IPS DF 4.7 (cell line): ENCODE measurements at regions not wholly inside any gene's neighbourhood (a gene's known extent, or its start where the extent isn't known, plus 50 kb on each side); places are given as distances from the start of the nearest gene placed in this dataset.

ENCODE experiments used
- DNase-seq: peaks from one replicate; pipeline ENCODE4 v3.0.0-alpha.2; 2013; ENCODE audit warnings: low spot score; ENCODE audit errors: extremely low read depth

DNA sequence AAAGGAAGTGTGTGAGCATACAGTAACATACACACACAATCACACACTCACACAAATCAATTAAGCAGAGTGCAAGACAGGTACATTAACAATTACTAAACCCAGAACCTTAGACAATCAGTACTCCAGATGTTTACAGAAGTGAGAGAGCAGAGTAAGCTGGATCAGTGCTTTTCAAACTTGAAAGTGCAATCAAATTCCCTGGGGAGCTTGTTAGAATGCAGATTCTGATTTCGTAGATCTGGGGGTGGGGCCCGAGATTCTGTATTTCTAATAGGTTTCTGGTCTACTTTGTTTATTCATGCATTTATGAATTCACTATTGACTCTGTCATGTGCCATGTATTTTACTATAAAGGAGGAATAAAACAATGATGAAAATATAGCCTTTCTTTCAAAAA is 179.6 kb upstream of the PHYHIPL start:
- no peak for DNase-seq

DNA sequence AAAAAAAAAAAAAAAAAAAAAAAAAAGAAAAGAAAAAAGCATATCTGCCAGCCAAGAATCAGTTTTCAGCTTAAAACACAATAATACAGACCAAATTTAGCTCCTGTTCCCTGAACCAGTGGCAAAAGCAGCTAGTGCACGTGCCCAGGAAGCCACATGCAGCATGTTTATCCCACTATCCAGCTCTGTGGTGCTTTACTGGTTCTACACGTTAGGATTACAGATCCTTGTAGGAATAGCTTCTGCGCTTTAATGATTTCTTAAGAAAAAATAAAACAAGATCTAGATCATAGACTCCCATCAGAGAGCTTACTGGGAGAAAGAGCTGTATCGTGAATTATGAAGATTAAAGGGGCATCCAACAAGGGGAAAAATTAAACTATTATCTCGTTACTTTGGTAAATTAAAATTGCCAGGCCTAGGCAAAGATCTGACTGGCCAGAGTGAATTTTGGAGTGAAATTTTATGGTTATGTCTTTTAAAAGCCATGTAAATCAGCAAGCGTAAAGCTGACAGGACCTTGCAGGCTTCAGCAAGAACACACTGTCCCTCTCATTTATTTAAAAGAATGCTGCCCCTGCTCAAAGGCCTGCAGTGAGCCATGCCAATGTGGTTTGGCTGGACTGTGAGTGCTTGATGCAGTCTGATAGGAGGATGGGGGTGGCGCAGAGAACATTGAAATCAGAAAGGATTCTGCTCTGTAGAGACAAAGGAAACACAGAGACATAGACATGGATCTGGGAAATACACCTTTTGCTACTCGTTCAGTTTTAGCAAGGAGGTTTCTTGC is 177.3 kb upstream of the PHYHIPL start:
- no peak for DNase-seq

DNA sequence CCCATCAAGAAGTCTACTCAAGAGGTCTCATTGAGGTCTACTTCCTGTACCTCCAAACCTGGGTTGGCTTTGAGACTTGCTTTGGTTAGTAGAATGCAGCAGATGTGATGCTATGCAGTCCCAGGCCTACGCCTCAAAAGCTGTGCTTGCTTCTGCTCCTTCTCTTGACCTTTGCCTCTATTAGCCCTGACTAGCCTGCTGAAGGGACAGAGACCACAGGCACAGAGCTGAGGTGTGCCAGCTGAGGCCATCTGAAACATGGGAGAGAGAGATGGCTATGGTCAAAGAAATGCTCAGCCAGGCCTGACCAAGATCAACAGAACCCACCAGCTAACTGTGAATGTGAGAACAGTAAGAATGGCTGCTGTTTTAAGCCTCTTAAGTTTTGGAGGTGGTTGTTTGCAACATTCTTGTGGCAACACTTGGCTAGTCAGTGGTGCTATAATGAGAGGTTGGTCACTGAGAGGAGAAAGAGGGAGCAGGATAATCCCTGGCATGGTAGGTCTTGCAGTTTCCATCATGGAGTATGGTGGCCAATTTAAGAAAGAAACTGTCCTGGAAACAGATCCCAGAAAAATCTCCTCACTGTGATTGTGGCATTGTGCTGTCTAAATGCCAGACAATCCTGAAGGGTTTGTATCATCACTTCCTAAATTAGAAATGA is 176.1 kb upstream of the PHYHIPL start:
- DNase-seq: no peak

DNA sequence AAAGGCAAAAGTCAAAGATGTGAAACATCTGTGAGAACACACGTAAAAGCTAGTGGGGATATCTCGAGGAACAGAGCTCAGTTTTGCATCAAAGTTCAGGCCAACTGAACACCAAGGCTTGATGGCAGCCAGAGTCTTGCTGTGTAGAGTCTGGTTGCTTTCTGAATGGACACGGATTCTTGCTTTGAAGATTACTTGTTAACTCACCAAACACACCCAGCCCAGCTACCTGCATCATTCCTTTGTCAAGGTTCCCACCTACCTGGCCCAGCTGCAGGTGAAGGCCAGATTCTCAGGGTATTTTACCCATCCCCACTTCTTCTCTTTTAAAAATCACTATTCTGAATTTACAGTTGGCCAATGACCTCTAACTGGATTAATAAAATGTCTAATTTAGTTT is 174.4 kb upstream of the PHYHIPL start:
- no peak for DNase-seq

DNA sequence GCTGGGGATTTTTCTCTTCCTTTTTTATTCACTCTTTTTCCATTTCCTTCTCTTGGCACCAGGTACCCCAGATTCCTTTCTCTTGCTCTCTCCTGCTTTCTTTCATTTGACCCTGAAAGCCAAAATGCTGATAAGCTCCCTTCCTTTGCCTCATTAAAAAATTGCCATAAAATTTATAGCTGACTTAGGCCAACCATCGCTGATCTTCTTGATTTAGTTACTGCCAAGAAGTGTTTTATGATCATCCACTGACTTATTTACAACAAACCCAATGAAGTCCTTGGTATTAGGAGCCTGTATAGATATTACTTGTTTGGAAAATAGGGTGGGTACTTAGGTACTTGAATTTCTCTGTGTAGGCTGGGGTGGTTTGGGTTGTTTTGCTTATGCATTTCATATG is 173.2 kb upstream of the PHYHIPL start:
- no peak for DNase-seq

DNA sequence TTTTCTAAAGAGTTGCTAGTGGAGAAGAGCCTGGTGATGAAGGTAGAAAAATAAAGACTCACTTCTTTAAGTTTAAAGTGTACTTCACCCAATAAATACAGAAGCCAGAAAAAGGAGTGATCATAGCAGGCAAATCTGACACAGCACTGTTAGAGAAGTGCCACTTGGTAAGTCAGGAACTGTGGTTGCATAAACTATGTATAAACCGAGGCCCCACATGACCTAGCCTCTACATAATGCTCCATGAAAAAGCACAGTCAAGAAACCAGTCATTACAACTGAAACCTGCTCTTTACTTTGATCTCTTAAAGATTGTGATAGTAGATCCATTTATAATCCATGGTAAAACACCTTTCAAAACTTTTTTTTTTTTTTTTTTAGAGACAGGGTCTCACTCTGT is 172.1 kb upstream of the PHYHIPL start:
- DNase-seq: no peak

DNA sequence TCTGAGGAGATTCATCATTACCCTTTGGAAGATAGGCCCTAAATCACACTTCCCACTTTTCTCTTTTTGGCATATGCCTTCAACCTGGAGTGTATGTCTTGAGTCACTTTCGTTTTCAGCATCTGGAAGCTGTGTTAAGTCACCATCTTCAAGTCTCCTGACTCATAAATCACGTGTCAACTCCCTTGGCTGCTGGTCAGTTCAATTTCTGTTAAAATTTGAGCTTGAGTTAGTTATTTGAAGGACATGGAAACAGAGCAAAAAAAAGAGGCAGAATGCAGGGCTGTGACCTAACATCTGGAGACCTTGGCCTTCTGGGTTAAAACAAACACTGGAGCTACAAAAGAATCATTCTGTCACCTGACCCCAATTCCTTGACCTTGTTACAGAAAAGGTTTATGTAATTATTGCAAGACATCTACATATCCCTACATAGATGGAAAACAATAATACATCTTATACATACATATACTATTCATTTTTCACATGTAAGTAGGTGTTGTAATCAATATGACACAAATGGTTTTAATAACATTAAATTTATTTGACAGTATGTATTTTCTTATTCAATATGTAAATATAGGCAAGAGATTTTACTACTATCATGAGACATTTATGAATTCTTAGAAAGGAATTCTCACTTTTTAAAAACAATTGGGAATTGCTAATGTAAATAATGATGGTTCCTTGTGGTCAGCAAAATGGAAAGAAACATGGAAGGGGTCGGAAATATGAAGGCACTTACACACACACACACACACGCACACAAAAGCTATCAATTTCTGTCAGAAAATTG is 169.7 kb upstream of the PHYHIPL start:
- no peak for DNase-seq

DNA sequence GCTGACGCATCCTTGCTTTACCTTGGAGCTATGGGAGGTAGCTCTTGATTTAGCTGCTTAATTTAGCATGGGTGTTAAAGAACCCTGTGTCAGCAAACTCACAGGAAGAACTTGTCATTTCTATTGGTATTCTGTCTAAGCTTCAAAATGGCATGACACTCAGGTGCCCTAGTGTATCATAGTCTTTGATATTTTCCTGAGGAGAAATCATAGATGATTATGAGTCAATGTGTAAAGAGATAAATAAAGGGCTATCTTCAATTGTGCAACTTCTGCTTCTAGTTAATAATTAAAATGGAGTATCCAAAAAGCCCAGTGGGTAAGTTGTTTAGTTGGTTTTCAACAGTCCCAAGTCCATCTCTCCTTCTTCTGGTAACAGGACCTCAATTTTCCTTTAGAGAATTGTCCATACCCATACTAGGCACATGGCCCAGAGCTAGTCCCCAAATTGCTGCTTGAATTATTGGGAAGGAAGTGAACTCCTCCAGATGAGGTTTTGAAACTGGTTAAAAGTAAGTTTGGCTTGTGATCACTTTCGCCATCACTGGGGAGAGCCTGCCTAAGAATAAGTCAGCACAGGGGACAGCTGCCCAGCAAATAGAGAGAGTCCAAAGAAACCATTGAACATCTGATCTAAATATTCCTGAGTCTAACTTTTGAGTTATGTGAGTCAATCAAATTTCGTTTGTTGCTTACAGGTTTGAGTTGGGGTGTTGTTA is 169.0 kb upstream of the PHYHIPL start:
- DNase-seq: no peak

DNA sequence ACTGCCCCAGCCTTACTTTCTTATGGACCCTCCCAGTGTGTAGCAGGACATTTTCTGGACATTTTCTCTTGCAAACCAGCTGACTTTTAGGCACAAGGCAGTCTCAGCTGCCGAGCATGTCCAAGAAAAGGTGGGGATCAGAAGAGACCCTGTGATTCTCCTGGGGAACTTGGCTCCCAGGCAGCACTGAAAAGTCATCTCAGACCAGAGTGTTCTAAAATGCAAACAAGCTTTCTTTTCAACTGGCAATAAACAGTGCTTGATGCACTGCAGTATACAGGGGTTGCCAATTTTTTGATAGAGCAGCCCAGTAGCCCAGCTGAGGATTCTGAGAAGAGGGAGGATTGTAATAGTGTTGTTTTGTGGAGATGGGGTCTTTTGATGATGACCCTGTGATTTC is 168.0 kb upstream of the PHYHIPL start:
- no peak for DNase-seq

DNA sequence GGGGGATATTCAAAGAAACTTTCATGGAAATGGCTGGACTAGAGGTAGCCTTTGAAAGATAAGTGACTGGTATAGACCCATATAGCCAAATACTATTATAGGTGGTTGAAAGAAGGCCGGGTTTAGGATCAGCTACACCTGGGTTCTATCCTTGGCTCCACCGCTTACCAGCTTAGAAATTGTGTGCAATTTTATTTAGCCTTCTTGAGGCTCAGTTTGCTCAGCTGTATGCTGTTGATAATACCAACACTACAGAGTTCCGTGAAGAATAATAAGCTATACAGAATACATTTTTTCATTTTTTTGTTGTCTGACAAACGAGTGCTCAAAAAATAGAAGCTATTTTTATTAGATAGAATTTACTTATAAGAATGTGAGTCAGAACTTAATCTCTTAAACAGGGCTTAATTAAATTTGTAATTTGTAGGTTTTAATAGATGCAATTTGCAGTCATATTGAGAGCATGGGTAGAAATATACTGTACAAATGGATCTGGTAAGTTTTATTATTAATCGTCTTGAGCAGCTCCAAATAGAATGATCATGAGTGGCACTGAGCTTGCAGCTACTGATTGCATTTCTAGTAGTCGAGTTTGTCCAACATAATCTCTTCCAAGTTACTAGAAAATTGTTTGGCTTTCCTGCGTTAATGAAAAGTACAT is 164.3 kb upstream of the PHYHIPL start:
- no peak for DNase-seq

DNA sequence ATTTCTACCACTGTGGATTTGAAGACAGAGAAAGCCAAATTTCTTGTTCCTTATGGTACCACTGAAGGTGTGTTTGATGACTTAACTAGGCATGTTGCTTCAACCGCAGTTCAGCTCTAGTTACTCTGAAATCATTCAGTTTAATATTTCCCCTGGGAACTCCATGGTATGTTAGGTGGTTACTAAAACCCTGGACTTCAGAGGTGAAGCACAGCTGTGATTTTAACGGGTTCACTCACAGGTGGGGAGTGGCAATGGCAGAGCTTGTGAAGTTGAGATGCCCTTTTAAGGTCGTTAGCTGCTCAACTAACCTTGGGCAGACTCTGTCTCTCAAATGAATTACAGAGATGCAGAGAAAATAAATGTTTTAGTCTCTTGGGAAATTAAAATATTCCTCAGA is 163.6 kb upstream of the PHYHIPL start:
- no peak for DNase-seq

DNA sequence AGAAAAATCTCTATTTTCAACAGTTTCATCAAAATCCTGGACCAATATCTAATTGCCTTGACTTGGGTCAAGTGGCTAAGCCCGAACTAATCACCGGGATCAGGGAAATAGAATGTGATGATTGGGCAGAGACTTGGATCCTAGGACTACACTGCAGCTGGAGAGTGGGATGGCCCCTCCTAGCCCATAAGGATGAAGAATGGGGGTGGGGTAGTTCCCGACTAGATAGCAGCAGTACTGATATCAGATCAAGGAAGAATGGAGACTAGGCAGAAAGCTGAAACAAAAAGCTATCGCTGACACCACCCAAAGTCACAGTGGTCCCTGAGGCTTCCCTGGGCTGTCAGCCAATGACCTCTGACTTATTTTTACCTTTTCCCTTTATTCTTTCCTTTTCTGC is 160.4 kb upstream of the PHYHIPL start:
- no peak for DNase-seq

DNA sequence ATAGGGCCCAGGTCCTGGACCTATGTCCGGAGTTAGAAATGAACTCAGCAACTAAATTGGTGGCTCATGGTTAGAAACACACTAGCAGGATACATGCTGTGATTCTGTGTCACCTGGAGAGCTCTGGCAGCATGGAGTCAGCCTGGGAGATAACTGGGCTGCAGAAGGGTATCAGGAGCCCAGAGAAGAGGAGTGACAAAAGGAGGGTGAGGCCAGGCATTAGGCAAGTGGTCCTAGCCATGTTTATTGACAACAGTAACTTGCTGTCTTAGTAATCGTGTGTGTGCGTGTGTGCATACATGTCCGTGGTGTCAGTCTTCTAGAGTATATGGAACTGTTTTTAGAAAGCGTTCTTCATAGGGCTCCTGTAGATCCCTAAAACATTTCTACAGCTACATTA is 157.5 kb upstream of the PHYHIPL start:
- no peak for DNase-seq

DNA sequence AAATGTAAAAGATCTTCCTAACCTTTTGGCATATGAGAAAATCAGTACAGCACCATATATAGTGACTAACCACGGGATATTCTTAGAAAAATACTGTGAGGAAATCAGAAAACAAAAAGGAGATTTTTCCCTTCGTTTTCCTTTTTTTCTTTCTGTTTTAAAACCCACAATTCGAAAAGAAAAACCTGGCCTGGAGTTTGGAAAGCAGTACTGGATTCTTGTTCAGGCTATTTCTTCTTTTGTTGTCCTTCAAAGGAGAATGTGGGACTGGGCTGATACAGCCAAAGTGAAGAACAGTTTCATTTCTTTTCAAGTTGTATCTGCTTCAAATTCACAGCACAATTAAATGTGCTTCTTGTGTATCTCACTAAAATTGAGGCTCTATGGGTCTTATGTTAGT is 156.8 kb upstream of the PHYHIPL start:
- no peak for DNase-seq

DNA sequence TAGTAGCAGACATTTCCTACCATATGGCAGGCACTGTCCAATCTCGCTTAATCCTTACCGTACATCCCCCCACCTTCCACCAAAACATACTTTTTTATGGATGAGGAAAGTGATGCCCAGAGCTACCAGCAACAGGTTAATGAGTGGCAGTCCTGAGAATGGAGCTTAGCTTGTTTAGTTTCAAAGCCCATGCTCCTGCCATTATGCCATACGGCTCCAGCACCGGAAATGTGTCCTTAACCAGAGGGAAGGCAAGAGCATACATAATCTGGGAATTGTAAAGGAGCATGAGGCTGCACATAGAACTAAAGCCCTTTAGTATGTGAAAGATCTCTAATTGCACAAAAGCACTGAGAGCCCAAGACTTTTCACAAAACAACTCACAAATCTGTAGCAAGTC is 155.9 kb upstream of the PHYHIPL start:
- DNase-seq: no peak

DNA sequence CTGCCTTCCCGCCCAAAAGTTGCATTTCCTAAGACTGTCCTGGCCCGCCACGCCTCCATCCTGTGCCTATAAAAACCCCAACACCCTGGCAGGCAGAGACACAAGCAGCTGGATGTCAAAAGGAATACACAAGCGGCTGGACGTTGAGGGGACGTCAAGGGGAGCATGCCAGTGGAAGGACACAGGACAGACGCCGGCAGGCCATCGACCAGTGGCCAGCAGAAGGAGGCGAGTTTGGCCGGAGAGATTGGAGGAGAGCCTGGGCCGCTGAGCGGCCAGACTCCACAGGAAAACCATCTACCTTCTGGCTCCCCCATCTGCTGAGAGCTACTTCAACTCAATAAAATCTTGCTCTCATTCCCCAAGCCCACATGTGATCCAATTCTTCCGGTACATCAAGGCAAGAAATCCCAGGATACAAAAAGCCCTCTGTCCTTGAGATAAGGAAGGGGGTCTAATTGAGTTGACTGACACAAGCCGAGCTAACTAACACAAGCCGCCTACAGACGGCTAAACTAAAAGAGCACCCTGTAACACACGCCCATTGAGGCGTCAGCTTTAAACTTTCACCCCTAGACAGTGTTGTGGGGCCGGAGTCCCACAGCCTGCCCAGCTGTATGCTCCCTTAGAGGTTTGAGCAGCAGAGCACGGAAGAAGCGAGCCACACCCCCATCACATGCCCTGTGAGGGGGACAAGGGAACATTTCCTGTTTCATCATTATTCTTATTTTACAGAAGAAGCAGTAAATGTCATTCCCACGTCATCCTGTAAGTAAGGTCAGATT is 150.3 kb upstream of the PHYHIPL start:
- DNase-seq: no peak

DNA sequence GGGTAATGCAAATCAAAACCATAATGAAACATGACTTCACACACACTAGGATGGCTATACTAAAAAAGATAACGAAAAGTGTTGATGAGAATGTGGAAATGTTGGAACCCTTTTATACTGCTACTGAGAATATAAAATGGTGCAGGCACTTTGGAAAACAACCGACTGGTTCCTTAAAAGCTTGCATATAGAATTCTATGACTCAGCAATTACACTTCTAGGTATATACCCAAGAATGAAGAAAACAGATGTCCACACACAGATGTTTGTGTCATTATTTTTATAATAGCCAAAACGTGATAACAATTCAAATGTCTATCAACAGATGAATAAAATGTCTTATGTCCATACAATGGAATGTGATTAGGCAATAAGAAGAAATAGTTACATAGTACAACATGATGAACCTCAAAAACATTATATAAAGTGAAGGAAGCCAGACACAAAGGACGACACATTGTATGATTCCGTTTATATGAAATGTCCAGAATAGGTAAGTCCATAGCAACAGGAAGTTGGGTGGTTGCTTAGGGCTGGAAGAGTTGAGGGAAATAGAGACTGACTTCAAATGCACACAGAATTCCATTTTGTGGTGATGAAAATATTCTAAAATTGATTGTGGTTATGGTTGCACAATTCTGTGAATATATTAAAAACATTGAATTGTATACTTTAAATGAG is 148.3 kb upstream of the PHYHIPL start:
- no peak for DNase-seq

DNA sequence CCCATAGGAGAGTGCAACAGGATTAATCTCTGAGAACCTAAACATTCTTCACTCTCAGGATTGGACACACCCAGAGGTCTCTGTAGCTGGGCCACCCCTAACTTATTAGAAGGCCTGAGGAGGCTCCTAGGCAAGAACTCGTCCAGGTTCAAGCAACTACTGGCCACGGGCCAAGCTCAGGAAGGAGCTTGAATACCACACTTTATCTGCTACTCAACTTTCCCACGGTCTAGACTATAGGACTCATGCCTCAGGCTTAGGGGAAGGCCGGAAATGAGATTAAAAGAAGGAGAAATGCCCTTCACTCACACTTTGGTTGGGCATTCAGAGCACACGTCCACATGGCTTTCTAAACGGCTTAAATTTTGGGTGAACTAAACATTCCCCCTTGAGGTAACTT is 142.8 kb upstream of the PHYHIPL start:
- DNase-seq: no peak

DNA sequence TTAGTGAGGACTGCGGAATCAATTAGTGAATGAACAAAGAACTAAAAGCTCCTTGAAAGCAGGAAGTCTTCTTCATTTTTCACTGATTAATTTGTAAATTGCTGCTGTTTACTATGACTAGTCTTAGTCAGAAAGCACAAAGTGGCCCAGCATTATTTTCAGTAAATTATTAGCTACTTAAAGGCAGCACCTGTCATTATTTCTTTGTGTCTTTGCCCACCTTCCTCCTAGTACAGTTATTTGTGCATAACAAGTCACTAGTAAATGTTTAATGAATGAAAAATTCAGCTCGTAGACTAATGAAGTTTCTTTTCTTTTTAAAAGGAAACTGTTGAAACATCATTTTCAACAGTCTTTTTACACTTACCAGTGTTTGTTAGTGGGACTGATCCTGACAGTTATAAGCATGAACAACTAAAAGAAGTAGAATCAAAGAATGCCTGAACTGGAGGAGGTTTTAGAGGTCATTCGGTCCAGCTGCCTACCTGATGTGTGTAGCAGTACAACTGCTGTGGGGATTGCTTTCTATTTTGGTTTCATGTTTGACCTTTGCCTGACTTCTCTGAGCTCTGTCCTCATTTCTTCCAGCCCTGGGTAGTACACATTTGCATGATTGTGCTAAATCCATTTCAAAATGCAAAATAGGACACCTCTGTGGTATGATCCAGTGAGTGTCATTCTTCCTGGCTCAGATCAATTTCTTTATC is 140.0 kb upstream of the PHYHIPL start:
- no peak for DNase-seq
